HEK293 (cell line): ENCODE measurements at regions not wholly inside any gene's neighbourhood (a gene's known extent, or its start where the extent isn't known, plus 50 kb on each side); places are given as distances from the start of the nearest gene placed in this dataset.
A peak's percentile ranks its signal among the peaks of the same experiment; 100 is the strongest.
"Not testable (repeated sequence)": the region's sequence is repeated elsewhere in the genome, so short reads cannot be mapped to it uniquely, and the experiment has no call there.

Source experiments
- CTCF ChIA-PET: fragments of 350-600 bp; formaldehyde crosslinking; extraction: SDS; loops from one replicate; lab custom pipeline; 2021; ENCODE audit warnings: antibody characterized with exemption; lab: Yijun Ruan, JAX
- POLR2A ChIA-PET: fragments of 300-600 bp; formaldehyde crosslinking; extraction: SDS; loops from one replicate; lab custom pipeline; 2020; ENCODE audit warnings: antibody characterized with exemption, inconsistent platforms; lab: Yijun Ruan, JAX
- H3K27ac ChIP-seq: fragments of 200-500 bp; sonication (Bioruptor generic); 2 replicates; pipeline ENCODE4 v1.5.1; 2014; ENCODE audit warnings: low read depth, low read length, control low read depth, inconsistent platforms; ENCODE audit errors: extremely low read depth
- H3K36me3 ChIP-seq, 2 experiments: fragments of 200-500 bp in 1 of 2; sonication (Bioruptor generic) in 1 of 2; 1 replicate in 1 of 2; 2 replicates in 1 of 2; pipeline ENCODE4 v1.5.1; 2014 to 2017; ENCODE audit warnings: inconsistent platforms in 2 of 2, low read length in 2 of 2; ENCODE audit not compliant: control insufficient read depth in 2 of 2, insufficient read depth in 1 of 2
- H3K4me1 ChIP-seq: fragments of 200-500 bp; sonication (Bioruptor generic); 2 replicates; pipeline ENCODE4 v1.5.1; 2014; ENCODE audit warnings: mild to moderate bottlenecking, low read length, inconsistent platforms; ENCODE audit not compliant: control insufficient read depth, insufficient read depth
- H3K4me3 ChIP-seq: 2 replicates; pipeline ENCODE4 v1.5.1; 2011; ENCODE audit warnings: low read depth, mild to moderate bottlenecking, control low read depth, low read length, moderate library complexity
- H3K9me3 ChIP-seq: fragments of 200-500 bp; sonication (Bioruptor generic); 2 replicates; pipeline ENCODE4 v1.5.1; 2014; ENCODE audit warnings: low read depth, low read length, inconsistent platforms; ENCODE audit not compliant: control insufficient read depth, insufficient read depth
- KLF10 ChIP-seq: fragments of 450-650 bp; IDR thresholded peaks from 2 replicates; pipeline ENCODE4 v1.5.1; 2018; ENCODE audit warnings: missing biosample characterization, mild to moderate bottlenecking, missing genetic modification characterization
- KLF16 ChIP-seq: fragments of 450-650 bp; formaldehyde crosslinking; IDR thresholded peaks from 2 replicates; pipeline ENCODE4 v1.5.1; 2017; ENCODE audit warnings: missing biosample characterization, missing genetic modification characterization
- KLF8 ChIP-seq: fragments of 450-650 bp; formaldehyde crosslinking; IDR thresholded peaks from 2 replicates; pipeline ENCODE4 v1.5.1; 2016; ENCODE audit warnings: missing biosample characterization, missing genetic modification characterization
- PRDM2 ChIP-seq: fragments of 450-650 bp; formaldehyde crosslinking; IDR thresholded peaks from 2 replicates; pipeline ENCODE4 v1.5.1; 2016; ENCODE audit warnings: missing biosample characterization, missing genetic modification characterization, borderline replicate concordance
- SETDB1 ChIP-seq: IDR thresholded peaks from one replicate; pipeline ENCODE4 v1.6.1; 2017; ENCODE audit warnings: mild to moderate bottlenecking, low read length, moderate library complexity, mixed read lengths; ENCODE audit not compliant: insufficient read length
- ZBTB17 ChIP-seq: fragments of 450-650 bp; formaldehyde crosslinking; IDR thresholded peaks from 2 replicates; pipeline ENCODE4 v1.5.1; 2016; ENCODE audit warnings: missing biosample characterization, missing genetic modification characterization
- ZNF146 ChIP-seq: fragments of 450-650 bp; formaldehyde crosslinking; IDR thresholded peaks from 2 replicates; pipeline ENCODE4 v1.5.1; 2016; ENCODE audit warnings: missing biosample characterization, missing genetic modification characterization
- ZNF175 ChIP-seq: fragments of 450-650 bp; formaldehyde crosslinking; IDR thresholded peaks from 2 replicates; pipeline ENCODE4 v1.5.1; 2016; ENCODE audit warnings: missing biosample characterization, missing genetic modification characterization
- ZNF26 ChIP-seq: fragments of 450-650 bp; formaldehyde crosslinking; IDR thresholded peaks from 2 replicates; pipeline ENCODE4 v1.5.1; 2016; ENCODE audit warnings: missing biosample characterization, missing genetic modification characterization
- ZNF449 ChIP-seq: fragments of 450-650 bp; formaldehyde crosslinking; IDR thresholded peaks from 2 replicates; pipeline ENCODE4 v1.5.1; 2017; ENCODE audit warnings: missing biosample characterization, mild to moderate bottlenecking, missing genetic modification characterization, moderate library complexity
- ZNF514 ChIP-seq: fragments of 450-650 bp; formaldehyde crosslinking; IDR thresholded peaks from 2 replicates; pipeline ENCODE4 v1.5.1; 2016; ENCODE audit warnings: missing biosample characterization, missing genetic modification characterization
- ZNF654 ChIP-seq: fragments of 450-650 bp; formaldehyde crosslinking; IDR thresholded peaks from 2 replicates; pipeline ENCODE4 v1.5.1; 2016; ENCODE audit warnings: low read depth, missing biosample characterization, missing genetic modification characterization
- ZSCAN4 ChIP-seq: fragments of 450-650 bp; formaldehyde crosslinking; IDR thresholded peaks from 2 replicates; pipeline ENCODE4 v1.5.1; 2017; ENCODE audit warnings: missing biosample characterization, missing genetic modification characterization

- TF ChIP-seq ZNF449 (tag by site-specific recombination) (no peak), ZSCAN4 (tag by site-specific recombination) (0 out of 2 replicates have a peak, but pooled peaks have one; percentile 13), ZBTB17 (peak; percentile 48), KLF8 (tag by site-specific recombination) (no peak), SETDB1 (peak; percentile 56), KLF16 (no peak), KLF10 (tag by site-specific recombination) (no peak), ZNF175 (tag by site-specific recombination) (no peak), ZNF146 (tag by site-specific recombination) (no peak), ZNF26 (no peak), ZNF514 (no peak), ZNF654 (peak; percentile 87)
- TF ChIP-seq, all 188 proteins: peak for 9
Observed at GRCh38 chr10:120221873-120222485, 235.0 kb upstream of the PLPP4 start (continued).

DNA sequence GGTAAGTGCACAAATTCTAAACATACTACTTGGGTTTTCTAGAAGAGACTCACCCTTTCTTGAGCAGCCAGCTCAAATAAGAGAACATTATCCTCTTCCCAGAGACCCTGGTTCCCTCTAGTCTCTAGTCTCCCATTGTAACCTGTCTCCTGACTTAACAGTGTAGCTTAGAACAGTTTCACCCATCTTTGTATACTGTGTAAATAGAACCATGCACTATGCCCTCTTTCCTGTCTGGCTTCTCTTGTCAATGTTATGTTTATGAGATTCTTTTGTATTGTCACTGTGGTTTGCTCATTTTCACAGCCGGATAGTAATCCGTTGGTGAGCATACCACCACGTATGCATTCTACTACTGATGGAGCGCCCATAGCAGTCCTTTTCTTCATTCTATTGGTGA lies 227.4 kb upstream of the PLPP4 start:
- no peak for TF ChIP-seq PRDM2
- TF ChIP-seq, all 188 proteins: peak for 0
- ChIA-PET POLR2A (no interaction called here), CTCF (interaction anchor here (1.8 kb wide), 1 partner anchor 8 kb away, joined by 5 read pairs; no protein-coding TSS in a partner anchor)
- H3K4me1 ChIP-seq = no peaks in the 10 kb centered on the region
- H3K27ac ChIP-seq = no peak overlapping the region
- H3K4me3 ChIP-seq = no peak overlapping the region
- H3K36me3 ChIP-seq = no peaks in the 10 kb centered on the region
- H3K9me3 ChIP-seq = no peaks in the 10 kb centered on the region

DNA sequence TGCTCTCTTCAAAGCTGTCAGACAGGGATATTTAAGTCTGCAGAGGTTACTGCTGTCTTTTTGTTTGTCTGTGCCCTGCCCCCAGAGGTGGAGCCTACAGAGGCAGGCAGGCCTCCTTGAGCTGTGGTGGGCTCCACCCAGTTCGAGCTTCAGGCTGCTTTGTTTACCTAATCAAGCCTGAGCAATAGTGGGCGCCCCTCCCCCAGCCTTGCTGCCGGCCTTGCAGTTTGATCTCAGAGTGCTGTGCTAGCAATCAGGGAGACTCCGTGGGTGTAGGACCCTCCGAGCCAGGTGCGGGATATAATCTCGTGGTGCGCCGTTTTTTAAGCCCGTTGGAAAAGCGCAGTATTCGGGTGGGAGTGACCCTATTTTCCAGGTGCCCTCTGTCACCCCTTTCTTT lies 217.3 kb upstream of the PLPP4 start:
- POLR2A ChIA-PET, H3K36me3 ChIP-seq, H3K9me3 ChIP-seq, H3K4me1 ChIP-seq, H3K4me3 ChIP-seq, CTCF ChIA-PET, H3K27ac ChIP-seq: not testable (repeated sequence)
